Kidney (tissue), 13 donors: ENCODE measurements at regions not wholly inside any gene's neighbourhood (a gene's known extent, or its start where the extent isn't known, plus 50 kb on each side); places are given as distances from the start of the nearest gene placed in this dataset.

Experiments
- DNase-seq, 5 donors: peaks; one replicate each; pipeline ENCODE4 v3.0.0-alpha.2; 2013 to 2020
- FAIRE-seq: peaks from 2 replicates; lab custom pipeline; 2012; peaks lifted over from hg19 to GRCh38; lab: Jason Lieb, UNC
- H3K27ac ChIP-seq, 2 donors: one replicate each; pipeline ENCODE4 v1.7.0; 2013; ENCODE audit warnings: low read depth in 2 of 2, low read length in 2 of 2, inconsistent platforms in 1 of 2
- H3K27me3 ChIP-seq: one replicate; pipeline ENCODE4 v1.7.1; 2013; ENCODE audit warnings: low read length, inconsistent platforms; ENCODE audit not compliant: control insufficient read depth, insufficient read depth
- H3K36me3 ChIP-seq, 3 donors: one replicate each; pipeline versions ENCODE4 v1.7.0 to v1.7.1; 2013; ENCODE audit warnings: low read length in 3 of 3, control low read depth in 1 of 3, inconsistent platforms in 1 of 3; ENCODE audit not compliant: insufficient read depth in 3 of 3, control insufficient read depth in 2 of 3
- H3K4me1 ChIP-seq, 3 donors: one replicate each; pipeline versions ENCODE4 v1.7.0 to v1.7.1; 2013; ENCODE audit warnings: low read length in 3 of 3, inconsistent platforms in 1 of 3, low read depth in 1 of 3; ENCODE audit not compliant: control insufficient read depth in 2 of 3, insufficient read depth in 2 of 3
- H3K4me3 ChIP-seq, 3 donors: one replicate each; pipeline versions ENCODE4 v1.7.0 to v1.8.1; 2013; ENCODE audit warnings: low read length in 3 of 3, control low read depth in 1 of 3, inconsistent platforms in 1 of 3
- H3K9ac ChIP-seq, 3 donors: one replicate each; pipeline versions ENCODE4 v1.7.0 to v1.7.1; 2013; ENCODE audit warnings: low read length in 3 of 3, control low read depth in 1 of 3, inconsistent platforms in 1 of 3
- H3K9me3 ChIP-seq, 3 donors: one replicate each; pipeline versions ENCODE4 v1.7.0 to v1.7.1; 2013; ENCODE audit warnings: low read length in 3 of 3, control low read depth in 1 of 3, inconsistent platforms in 1 of 3; ENCODE audit not compliant: control insufficient read depth in 2 of 3, insufficient read depth in 1 of 3
- CTCF ChIP-seq: IDR thresholded peaks from 3 replicates; pipeline ENCODE4 v1.5.1; 2012; ENCODE audit warnings: mild to moderate bottlenecking, moderate library complexity, borderline replicate concordance; ENCODE audit not compliant: insufficient read depth; ENCODE audit errors: extremely low read depth
- intact Hi-C: fragments of 100-400 bp; cut with DNase I; formaldehyde crosslinking; loops from one replicate; pipeline ENCODE4 v1.11.1; 2022
- donor health status: control.
- donor health status: control.
- donor health status: control.
- donor health status: control.
- donor health status: control.
- donor health status: DM: yes; HTN: yes; CAD: no.
- donor health status: Normal renal cell carcinoma (clear cell type).

DNA sequence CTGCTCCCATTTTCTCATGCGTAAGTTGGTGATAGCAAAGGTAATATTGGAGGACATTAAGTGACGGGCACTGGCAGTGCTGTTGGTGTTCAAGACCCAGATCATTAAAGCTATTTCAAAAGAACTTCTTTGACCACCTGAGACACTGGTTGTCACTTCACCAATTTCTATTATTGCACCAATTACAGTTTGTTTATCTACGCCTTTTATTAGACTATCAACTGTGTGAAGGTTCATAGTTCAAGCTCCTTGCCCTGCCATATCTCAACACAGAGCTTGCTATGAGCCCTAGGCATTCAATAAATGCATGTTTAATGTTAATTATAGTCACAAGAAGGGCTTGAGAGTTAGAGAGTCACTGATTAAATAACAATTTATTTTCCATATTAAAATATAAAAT, 778.7 kb upstream of the HS3ST1 start:
- H3K4me1 ChIP-seq: no peaks in the 10 kb centered on the region
- intact Hi-C loops: no loop called here
- no peak overlapping the region for H3K9ac ChIP-seq
- H3K9me3 ChIP-seq: no peaks in the 10 kb centered on the region
- no peak overlapping the region for H3K4me3 ChIP-seq
- FAIRE-seq (no peak), DNase-seq (no peak)
- no peaks in the 10 kb centered on the region for H3K36me3 ChIP-seq
- TF ChIP-seq CTCF: no peak
- H3K27me3 ChIP-seq: no peaks in the 10 kb centered on the region
- H3K27ac ChIP-seq: no peak overlapping the region

- Histone ChIP-seq H3K27me3 (no peaks in the 10 kb centered on the region), H3K9ac (no peak overlapping the region), H3K36me3 (no peaks in the 10 kb centered on the region), H3K9me3 (no peaks in the 10 kb centered on the region), H3K4me1 (no peaks in the 10 kb centered on the region), H3K4me3 (no peak overlapping the region), H3K27ac (no peak overlapping the region)
- DNase-seq: no peak
- no peak for FAIRE-seq
- intact Hi-C loops: no loop called here
- TF ChIP-seq CTCF: no peak
Measured at GRCh38 chr4:12206091-12206490, 777.4 kb upstream of the HS3ST1 start.

DNA sequence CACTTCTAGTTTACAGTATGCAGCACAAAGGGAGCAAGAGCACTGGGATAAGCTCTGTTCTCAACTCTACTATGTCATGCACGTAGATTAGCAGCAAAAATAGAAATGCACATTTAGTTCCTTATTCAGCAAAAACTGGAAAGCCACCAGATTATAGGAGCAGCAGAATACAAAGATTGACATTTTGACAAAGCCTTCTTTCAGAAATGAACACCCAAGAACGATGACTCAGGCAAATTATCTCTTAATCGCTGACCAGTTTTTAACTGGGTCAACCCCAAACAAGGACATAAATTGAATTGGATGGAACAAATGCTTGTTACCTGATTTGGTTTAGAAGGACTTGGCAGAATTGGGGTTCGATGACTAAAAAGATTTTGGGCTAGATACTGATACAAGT, 775.3 kb upstream of the HS3ST1 start:
- Histone ChIP-seq H3K9ac (no peak overlapping the region), H3K27ac (no peak overlapping the region), H3K9me3 (no peaks in the 10 kb centered on the region), H3K4me1 (no peaks in the 10 kb centered on the region), H3K27me3 (no peaks in the 10 kb centered on the region), H3K36me3 (no peaks in the 10 kb centered on the region), H3K4me3 (no peak overlapping the region)
- DNase-seq: no peak
- TF ChIP-seq CTCF: no peak
- FAIRE-seq: no peak
- intact Hi-C loops: no loop called here

- no peak for FAIRE-seq
- no peak overlapping the region for H3K27ac ChIP-seq
Measured at GRCh38 chr4:12200226-12200625, 771.5 kb upstream of the HS3ST1 start.

More at GRCh38 chr4:12200226-12200625, 771.5 kb upstream of the HS3ST1 start:
- TF ChIP-seq CTCF: no peak
- intact Hi-C loops: no loop called here
- Histone ChIP-seq H3K36me3 (no peaks in the 10 kb centered on the region), H3K9ac (no peak overlapping the region), H3K27me3 (no peaks in the 10 kb centered on the region), H3K9me3 (no peaks in the 10 kb centered on the region), H3K4me3 (no peak overlapping the region), H3K4me1 (no peaks in the 10 kb centered on the region)
- peak in 2 of 5 donors; percentile 8 to 21 for DNase-seq
